SK-N-MC (cell line): ENCODE measurements at regions not wholly inside any gene's neighbourhood (a gene's known extent, or its start where the extent isn't known, plus 50 kb on each side); places are given as distances from the start of the nearest gene placed in this dataset.

Experiments
- EZH2 ChIP-seq: fragments of 200-600 bp; sonication (generic); IDR thresholded peaks from one replicate; pipeline ENCODE4 v1.6.1; 2017; ENCODE audit warnings: antibody characterized with exemption
- FOXP2 ChIP-seq: optimal IDR thresholded peaks from 2 replicates; pipeline ENCODE3; 2011; ENCODE audit warnings: mild to moderate bottlenecking, moderate library complexity; ENCODE audit not compliant: insufficient read depth; ENCODE audit errors: extremely low read length, control extremely low read depth

GRCh38 chr10:121355161-121355560, 243.1 kb downstream of the FGFR2 start:
- TF ChIP-seq FOXP2 (no peak), EZH2 (no peak)
